Right lobe of liver (tissue), 4 donors: ENCODE measurements at regions not wholly inside any gene's neighbourhood (a gene's known extent, or its start where the extent isn't known, plus 50 kb on each side); places are given as distances from the start of the nearest gene placed in this dataset.

Source experiments
- CTCF ChIP-seq, 4 donors: fragments of 200-600 bp in 3 of 4; fragments of 450-650 bp in 1 of 4; IDR thresholded peaks; one replicate each; pipeline versions ENCODE4 v1.5.1 to v1.8.0; 2016 to 2022; ENCODE audit warnings: antibody characterized with exemption in 4 of 4, mild to moderate bottlenecking in 2 of 4
- POLR2A ChIP-seq: fragments of 450-650 bp; IDR thresholded peaks from one replicate; pipeline ENCODE4 v1.6.1; 2017; ENCODE audit warnings: antibody characterized with exemption, mild to moderate bottlenecking
- donor health status: DM: no; HTN: no; CAD: no.
- donor health status: DM: no; HTN: no; CAD: no.
- donor health status: DM: no; HTN: yes; CAD: no.

- TF ChIP-seq CTCF (IDR thresholded peaks at IDR 0.05) (no peak), POLR2A (no peak)
Measured at GRCh38 chr21:28257276-28257675, 735.4 kb downstream of the LTN1 start.
